Trophoblast cell (in vitro differentiated cells and primary cell): ENCODE measurements at regions not wholly inside any gene's neighbourhood (a gene's known extent, or its start where the extent isn't known, plus 50 kb on each side); places are given as distances from the start of the nearest gene placed in this dataset.

Experiments used
- DNase-seq, 2 donors: peaks; one replicate each; pipeline ENCODE4 v3.0.0-alpha.2; 2016
- H2AFZ ChIP-seq: 2 replicates; pipeline ENCODE4 v1.6.1; 2013; ENCODE audit warnings: low read length, moderate library complexity, mild to moderate bottlenecking; ENCODE audit not compliant: insufficient read depth, poor library complexity
- H2AK5ac ChIP-seq: 2 replicates; pipeline ENCODE4 v1.6.1; 2013; ENCODE audit warnings: mild to moderate bottlenecking, low read length
- H2BK120ac ChIP-seq: 2 replicates; pipeline ENCODE4 v1.6.1; 2013; ENCODE audit warnings: low read length, mild to moderate bottlenecking, moderate library complexity; ENCODE audit not compliant: insufficient read depth, poor library complexity
- H2BK12ac ChIP-seq: 2 replicates; pipeline ENCODE4 v1.6.1; 2013; ENCODE audit warnings: mild to moderate bottlenecking, low read length, moderate library complexity
- H2BK5ac ChIP-seq: 2 replicates; pipeline ENCODE4 v1.6.1; 2013; ENCODE audit warnings: low read length, low read depth, moderate library complexity, mild to moderate bottlenecking; ENCODE audit not compliant: poor library complexity
- H3K14ac ChIP-seq: 2 replicates; pipeline ENCODE4 v1.6.1; 2013; ENCODE audit warnings: mild to moderate bottlenecking, low read length
- H3K18ac ChIP-seq: 2 replicates; pipeline ENCODE4 v1.6.1; 2013; ENCODE audit warnings: mild to moderate bottlenecking, low read length
- H3K23ac ChIP-seq: 2 replicates; pipeline ENCODE4 v1.6.1; 2013; ENCODE audit warnings: low read length
- H3K27ac ChIP-seq: 2 replicates; pipeline ENCODE4 v1.5.1; 2013; ENCODE audit warnings: low read depth, mild to moderate bottlenecking, inconsistent platforms, low read length, moderate library complexity
- H3K27me3 ChIP-seq: 2 replicates; pipeline ENCODE4 v1.6.1; 2013; ENCODE audit warnings: inconsistent platforms, mild to moderate bottlenecking, low read length, moderate library complexity; ENCODE audit not compliant: insufficient read depth
- H3K36me3 ChIP-seq, 2 experiments: 1 replicate in 1 of 2; 2 replicates in 1 of 2; pipeline ENCODE4 v1.6.1; 2013; ENCODE audit warnings: low read length in 2 of 2, mild to moderate bottlenecking in 2 of 2, moderate library complexity in 1 of 2; ENCODE audit not compliant: insufficient read depth in 2 of 2, control insufficient read depth in 1 of 2
- H3K4ac ChIP-seq: 2 replicates; pipeline ENCODE4 v1.6.1; 2013; ENCODE audit warnings: low read depth, mild to moderate bottlenecking, low read length, moderate library complexity
- H3K4me1 ChIP-seq, 2 experiments: 1 replicate in 1 of 2; 2 replicates in 1 of 2; pipeline ENCODE4 v1.6.1; 2013; ENCODE audit warnings: low read length in 2 of 2, mild to moderate bottlenecking in 2 of 2, moderate library complexity in 1 of 2; ENCODE audit not compliant: insufficient read depth in 2 of 2, control insufficient read depth in 1 of 2
- H3K4me2 ChIP-seq: 2 replicates; pipeline ENCODE4 v1.6.1; 2013; ENCODE audit warnings: inconsistent platforms, mild to moderate bottlenecking, low read length, moderate library complexity
- H3K4me3 ChIP-seq: 2 replicates; pipeline ENCODE4 v1.5.1; 2013; ENCODE audit warnings: mild to moderate bottlenecking, low read depth, low read length, inconsistent platforms
- H3K79me1 ChIP-seq: one replicate; pipeline ENCODE4 v1.6.1; 2013; ENCODE audit warnings: low read length
- H3K79me2 ChIP-seq: 2 replicates; pipeline ENCODE4 v1.6.1; 2013; ENCODE audit warnings: low read length, mild to moderate bottlenecking; ENCODE audit not compliant: control insufficient read depth, insufficient read depth, poor library complexity
- H3K9ac ChIP-seq: 2 replicates; pipeline ENCODE4 v1.6.1; 2013; ENCODE audit warnings: mild to moderate bottlenecking, low read length
- H3K9me3 ChIP-seq: 2 replicates; pipeline ENCODE4 v1.6.1; 2013; ENCODE audit warnings: low read depth, mild to moderate bottlenecking, control low read depth, inconsistent platforms, low read length; ENCODE audit not compliant: insufficient read depth
- H4K12ac ChIP-seq: 2 replicates; pipeline ENCODE4 v1.6.1; 2013; ENCODE audit warnings: low read depth, mild to moderate bottlenecking, low read length, moderate library complexity
- H4K8ac ChIP-seq: 2 replicates; pipeline ENCODE4 v1.6.1; 2013; ENCODE audit warnings: low read depth, mild to moderate bottlenecking, low read length, moderate library complexity
- H4K91ac ChIP-seq: one replicate; pipeline ENCODE4 v1.6.1; 2013; ENCODE audit warnings: low read depth, mild to moderate bottlenecking, low read length, moderate library complexity
- WGBS: extraction: QIAGEN DNeasy Blood & Tissue Kit; methylation state at CpG from one replicate; pipeline ENCODE4 v1.1.7; 2013; ENCODE audit warnings: missing lambda C conversion rate; ENCODE audit not compliant: insufficient read length, insufficient coverage; ENCODE audit errors: extremely low coverage; 5-methylcytosine and 5-hydroxymethylcytosine counted together

GRCh38 chr7:31440511-31440910, 73.4 kb upstream of the ITPRID1 start:
- Histone ChIP-seq H3K4me2 (no peak overlapping the region), H2BK12ac (no peak overlapping the region), H4K8ac (no peak overlapping the region), H2AFZ (no peak overlapping the region), H3K9me3 (no peaks in the 10 kb centered on the region), H2BK5ac (no peak overlapping the region), H3K14ac (no peak overlapping the region), H4K12ac (no peak overlapping the region), H3K27me3 (no peaks in the 10 kb centered on the region), H2BK120ac (no peak overlapping the region), H3K4me3 (no peak overlapping the region), H3K36me3 (no peaks in the 10 kb centered on the region), H2AK5ac (no peak overlapping the region), H3K27ac (no peak overlapping the region), H3K79me1 (no peaks in the 10 kb centered on the region), H3K4ac (no peak overlapping the region), H3K79me2 (no peaks in the 10 kb centered on the region), H3K9ac (no peak overlapping the region), H3K18ac (no peak overlapping the region), H3K23ac (no peak overlapping the region), H3K4me1 (no peaks in the 10 kb centered on the region), H4K91ac (no peak overlapping the region)
- DNase-seq: no peak
- WGBS: no CpG with 5 or more reads among the region's 3 CpGs

GRCh38 chr7:31442626-31443025, 71.3 kb upstream of the ITPRID1 start:
- H3K14ac ChIP-seq: no peak overlapping the region
- no CpG with 5 or more reads among the region's 4 CpGs for WGBS
- no peak overlapping the region for H4K12ac ChIP-seq

GRCh38 chr7:31443457-31443856, 70.4 kb upstream of the ITPRID1 start:
- Histone ChIP-seq H2BK5ac (no peak overlapping the region), H4K91ac (no peak overlapping the region), H3K36me3 (no peaks in the 10 kb centered on the region), H3K4me3 (no peak overlapping the region), H3K4me1 (no peaks in the 10 kb centered on the region), H2BK12ac (no peak overlapping the region), H3K9me3 (no peaks in the 10 kb centered on the region), H3K4ac (no peak overlapping the region), H2AFZ (no peak overlapping the region), H3K23ac (no peak overlapping the region), H4K12ac (no peak overlapping the region), H3K79me2 (no peaks in the 10 kb centered on the region), H3K14ac (no peak overlapping the region), H3K27me3 (no peaks in the 10 kb centered on the region), H3K27ac (no peak overlapping the region), H4K8ac (no peak overlapping the region), H3K4me2 (no peak overlapping the region), H3K18ac (no peak overlapping the region), H2AK5ac (no peak overlapping the region), H3K79me1 (no peaks in the 10 kb centered on the region), H3K9ac (no peak overlapping the region), H2BK120ac (no peak overlapping the region)
- peak in 1 of 2 donors; percentile 79 for DNase-seq
- WGBS: no CpG with 5 or more reads among the region's 1 CpG

More at GRCh38 chr7:31442626-31443025, 71.3 kb upstream of the ITPRID1 start:
- no peaks in the 10 kb centered on the region for H3K4me1 ChIP-seq
- H3K4me3 ChIP-seq: no peak overlapping the region
- H2AK5ac ChIP-seq: no peak overlapping the region
- H3K9me3 ChIP-seq: no peaks in the 10 kb centered on the region
- H4K91ac ChIP-seq: no peak overlapping the region
- no peak overlapping the region for H2BK12ac ChIP-seq
- no peak overlapping the region for H3K9ac ChIP-seq
- H3K4ac ChIP-seq: no peak overlapping the region
- no peaks in the 10 kb centered on the region for H3K27me3 ChIP-seq
- H3K4me2 ChIP-seq: no peak overlapping the region
- H2BK120ac ChIP-seq: no peak overlapping the region
- H2BK5ac ChIP-seq: no peak overlapping the region
- no peaks in the 10 kb centered on the region for H3K79me1 ChIP-seq
- no peak overlapping the region for H4K8ac ChIP-seq
- H3K79me2 ChIP-seq: no peaks in the 10 kb centered on the region
- no peak overlapping the region for H3K18ac ChIP-seq
- no peaks in the 10 kb centered on the region for H3K36me3 ChIP-seq
- no peak for DNase-seq
- H3K27ac ChIP-seq: no peak overlapping the region
- H3K23ac ChIP-seq: no peak overlapping the region
- no peak overlapping the region for H2AFZ ChIP-seq

- WGBS: no CpG with 5 or more reads among the region's 2 CpGs
- no peak overlapping the region for H3K4me3 ChIP-seq
These were observed 69.7 kb upstream of the ITPRID1 start for GRCh38 chr7:31444196-31444595.

More at GRCh38 chr7:31444196-31444595, 69.7 kb upstream of the ITPRID1 start:
- Histone ChIP-seq H4K91ac (no peak overlapping the region), H2BK5ac (no peak overlapping the region), H3K79me2 (no peaks in the 10 kb centered on the region), H3K23ac (no peak overlapping the region), H3K4me1 (no peaks in the 10 kb centered on the region), H3K18ac (no peak overlapping the region), H3K36me3 (no peaks in the 10 kb centered on the region), H3K27ac (no peak overlapping the region), H2AK5ac (no peak overlapping the region), H2BK120ac (no peak overlapping the region), H4K12ac (no peak overlapping the region), H3K27me3 (no peaks in the 10 kb centered on the region), H3K4me2 (no peak overlapping the region), H3K9ac (no peak overlapping the region), H2BK12ac (no peak overlapping the region), H3K14ac (no peak overlapping the region), H3K79me1 (no peaks in the 10 kb centered on the region), H3K9me3 (no peaks in the 10 kb centered on the region), H2AFZ (no peak overlapping the region), H3K4ac (no peak overlapping the region), H4K8ac (no peak overlapping the region)
- DNase-seq: no peak
